Neutrophil (primary cell): ENCODE measurements at regions not wholly inside any gene's neighbourhood (a gene's known extent, or its start where the extent isn't known, plus 50 kb on each side); places are given as distances from the start of the nearest gene placed in this dataset.

Source experiments
- H3K27ac ChIP-seq: fragments of 200-600 bp; sonication (generic); 2 replicates; pipeline ENCODE4 v1.5.1; 2016; ENCODE audit warnings: mild to moderate bottlenecking, moderate library complexity
- H3K27me3 ChIP-seq: fragments of 200-600 bp; sonication (generic); 2 replicates; pipeline ENCODE4 v1.6.0; 2016; ENCODE audit warnings: mild to moderate bottlenecking
- H3K36me3 ChIP-seq: fragments of 200-600 bp; sonication (generic); 2 replicates; pipeline ENCODE4 v1.5.1; 2017
- H3K4me1 ChIP-seq, 2 experiments: fragments of 200-600 bp in 1 of 2; sonication (generic) in 1 of 2; 1 replicate in 1 of 2; 2 replicates in 1 of 2; pipeline versions ENCODE4 v1.5.1 to v1.6.1; 2013 to 2016; ENCODE audit warnings: low read depth in 1 of 2, low read length in 1 of 2, mild to moderate bottlenecking in 1 of 2, moderate library complexity in 1 of 2; ENCODE audit not compliant: control insufficient read depth in 1 of 2, insufficient read depth in 1 of 2
- H3K4me3 ChIP-seq, 2 experiments: fragments of 200-600 bp in 1 of 2; sonication (generic) in 1 of 2; 1 replicate in 1 of 2; 2 replicates in 1 of 2; pipeline ENCODE4 v1.5.1; 2013 to 2016; ENCODE audit warnings: low read depth in 1 of 2, low read length in 1 of 2, mild to moderate bottlenecking in 1 of 2, moderate library complexity in 1 of 2
- H3K9me3 ChIP-seq: fragments of 200-600 bp; sonication (generic); 2 replicates; pipeline ENCODE4 v1.5.1; 2016
- CTCF ChIP-seq: fragments of 200-600 bp; sonication (generic); IDR thresholded peaks from 2 replicates; pipeline ENCODE4 v1.5.1; 2016; ENCODE audit warnings: antibody characterized with exemption

GRCh38 chr21:37967036-37967435, 50.8 kb upstream of the KCNJ6 start:
- Histone ChIP-seq H3K27me3 (peaks cover 31% of the 10 kb centered on the region), H3K27ac (no peak overlapping the region), H3K36me3 (no peaks in the 10 kb centered on the region), H3K9me3 (no peaks in the 10 kb centered on the region), H3K4me3 (no peak overlapping the region), H3K4me1 (no peaks in the 10 kb centered on the region)
- TF ChIP-seq CTCF, result no peak

- Histone ChIP-seq H3K9me3 (no peaks in the 10 kb centered on the region), H3K27ac (no peak overlapping the region), H3K36me3 (no peaks in the 10 kb centered on the region), H3K27me3 (peaks cover 37% of the 10 kb centered on the region), H3K4me1 (no peaks in the 10 kb centered on the region), H3K4me3 (no peak overlapping the region)
- TF ChIP-seq CTCF, result no peak
These were observed 52.5 kb upstream of the KCNJ6 start for GRCh38 chr21:37968744-37969143.

GRCh38 chr21:37970548-37970947, 54.3 kb upstream of the KCNJ6 start:
- TF ChIP-seq CTCF, result no peak
- Histone ChIP-seq H3K27me3 (peaks cover 45% of the 10 kb centered on the region), H3K9me3 (no peaks in the 10 kb centered on the region), H3K4me3 (no peak overlapping the region), H3K4me1 (no peaks in the 10 kb centered on the region), H3K27ac (no peak overlapping the region), H3K36me3 (no peaks in the 10 kb centered on the region)

GRCh38 chr21:37971390-37971950, 55.2 kb upstream of the KCNJ6 start:
- Histone ChIP-seq H3K4me1 (no peaks in the 10 kb centered on the region), H3K27me3 (peaks cover 38% of the 10 kb centered on the region), H3K4me3 (no peak overlapping the region), H3K27ac (no peak overlapping the region), H3K9me3 (no peaks in the 10 kb centered on the region), H3K36me3 (no peaks in the 10 kb centered on the region)
- no peak for TF ChIP-seq CTCF

- Histone ChIP-seq H3K4me1 (no peaks in the 10 kb centered on the region), H3K36me3 (no peaks in the 10 kb centered on the region), H3K27ac (no peak overlapping the region), H3K9me3 (no peaks in the 10 kb centered on the region), H3K27me3 (peaks cover 43% of the 10 kb centered on the region), H3K4me3 (no peak overlapping the region)
- no peak for TF ChIP-seq CTCF
These were observed 57.8 kb upstream of the KCNJ6 start for GRCh38 chr21:37974081-37974480.
